IMR-90 (cell line): ENCODE measurements at regions not wholly inside any gene's neighbourhood (a gene's known extent, or its start where the extent isn't known, plus 50 kb on each side); places are given as distances from the start of the nearest gene placed in this dataset.

Source experiments
- ATAC-seq: fragments of 200-7000 bp; cut with Tn5 transposase; 2 replicates; pipeline ENCODE4 v1.9.1; 2020; ENCODE audit warnings: low read depth, mild to moderate bottlenecking, moderate library complexity
- BruUV-seq: library from RNA; stranded (reverse); fragments of 400-500 nt; replicated peaks from 2 replicates; lab custom pipeline; 2021; lab: Mats Ljungman, UMichigan
- CTCF ChIA-PET: fragments of 300-600 bp; formaldehyde crosslinking; extraction: SDS; loops from one replicate; lab custom pipeline; 2021; ENCODE audit warnings: antibody characterized with exemption; lab: Yijun Ruan, JAX
- POLR2A ChIA-PET: fragments of 300-600 bp; sonication (Branson Sonifier 250); formaldehyde crosslinking; loops from one replicate; lab custom pipeline; 2022; ENCODE audit warnings: antibody characterized with exemption; ENCODE audit not compliant: unreplicated experiment; lab: Charles Lee
- DNase-seq: peaks from one replicate; pipeline ENCODE4 v3.0.0; 2013
- H2AFZ ChIP-seq: replicated peaks from 2 replicates; pipeline ENCODE3; 2013; ENCODE audit warnings: low read length, mild to moderate bottlenecking; ENCODE audit not compliant: poor library complexity
- H2AK5ac ChIP-seq: 2 replicates; pipeline ENCODE4 v1.6.1; 2013; ENCODE audit warnings: low read depth, low read length, inconsistent platforms
- H2AK9ac ChIP-seq: replicated peaks from 2 replicates; pipeline ENCODE3; 2013; ENCODE audit warnings: mild to moderate bottlenecking, low read depth, low read length, moderate library complexity; ENCODE audit not compliant: poor library complexity
- H2BK120ac ChIP-seq: 2 replicates; pipeline ENCODE4 v1.6.1; 2013; ENCODE audit warnings: low read depth, low read length, inconsistent platforms
- H2BK15ac ChIP-seq: 3 replicates; pipeline ENCODE4 v1.6.1; 2013; ENCODE audit warnings: low read depth, low read length, inconsistent platforms
- H2BK20ac ChIP-seq: 2 replicates; pipeline ENCODE4 v1.6.1; 2013; ENCODE audit warnings: low read depth, mild to moderate bottlenecking, inconsistent platforms, low read length, moderate library complexity
- H2BK5ac ChIP-seq: 2 replicates; pipeline ENCODE4 v1.6.1; 2013; ENCODE audit warnings: mild to moderate bottlenecking, low read depth, low read length, inconsistent platforms; ENCODE audit not compliant: poor library complexity, severe bottlenecking
- H3K14ac ChIP-seq: replicated peaks from 2 replicates; pipeline ENCODE4 v1.6.1; 2013; ENCODE audit warnings: low read depth, low read length, inconsistent platforms
- H3K18ac ChIP-seq: 2 replicates; pipeline ENCODE4 v1.6.1; 2013; ENCODE audit warnings: low read depth, low read length, control low read depth
- H3K23ac ChIP-seq: 2 replicates; pipeline ENCODE4 v1.6.1; 2013; ENCODE audit warnings: low read depth, low read length, inconsistent platforms
- H3K27ac ChIP-seq: 2 replicates; pipeline ENCODE4 v1.5.1; 2013; ENCODE audit warnings: mild to moderate bottlenecking, control low read depth, low read length; ENCODE audit not compliant: insufficient read depth
- H3K27me3 ChIP-seq: 2 replicates; pipeline ENCODE4 v1.6.1; 2013; ENCODE audit warnings: low read length; ENCODE audit not compliant: control insufficient read depth, insufficient read depth
- H3K36me3 ChIP-seq: 2 replicates; pipeline ENCODE4 v1.6.1; 2013; ENCODE audit warnings: low read length, mixed read lengths; ENCODE audit not compliant: control insufficient read depth, insufficient read depth
- H3K4ac ChIP-seq: 2 replicates; pipeline ENCODE4 v1.6.1; 2013; ENCODE audit warnings: low read depth, low read length, inconsistent platforms
- H3K4me1 ChIP-seq: 2 replicates; pipeline ENCODE4 v1.6.1; 2013; ENCODE audit warnings: low read length, mixed read lengths; ENCODE audit not compliant: control insufficient read depth, insufficient read depth
- H3K4me2 ChIP-seq: 2 replicates; pipeline ENCODE4 v1.6.1; 2013; ENCODE audit warnings: low read depth, mild to moderate bottlenecking, control low read depth, low read length, moderate library complexity
- H3K4me3 ChIP-seq: 2 replicates; pipeline ENCODE4 v1.5.1; 2013; ENCODE audit warnings: low read depth, mild to moderate bottlenecking, control low read depth, low read length, moderate library complexity; ENCODE audit not compliant: insufficient read depth
- H3K56ac ChIP-seq: 2 replicates; pipeline ENCODE4 v1.6.1; 2013; ENCODE audit warnings: low read length, inconsistent platforms; ENCODE audit not compliant: insufficient read depth; ENCODE audit errors: extremely low read depth
- H3K79me1 ChIP-seq, 2 experiments: 2 replicates each; pipeline ENCODE4 v1.6.1; 2013; ENCODE audit warnings: low read length in 2 of 2, inconsistent platforms in 1 of 2, low read depth in 1 of 2
- H3K9ac ChIP-seq: 2 replicates; pipeline ENCODE4 v1.6.1; 2013; ENCODE audit warnings: low read depth, low read length, control low read depth
- H3K9me1 ChIP-seq: 2 replicates; pipeline ENCODE4 v1.6.1; 2013; ENCODE audit warnings: low read length, inconsistent platforms; ENCODE audit not compliant: insufficient read depth
- H3K9me3 ChIP-seq: 2 replicates; pipeline ENCODE4 v1.6.1; 2013; ENCODE audit warnings: low read length; ENCODE audit not compliant: control insufficient read depth, insufficient read depth
- H4K20me1 ChIP-seq: 2 replicates; pipeline ENCODE4 v1.6.1; 2013; ENCODE audit warnings: low read length, inconsistent platforms; ENCODE audit not compliant: insufficient read depth
- H4K5ac ChIP-seq: 2 replicates; pipeline ENCODE4 v1.6.1; 2013; ENCODE audit warnings: mild to moderate bottlenecking, low read depth, low read length, control low read depth
- H4K8ac ChIP-seq, 2 experiments: 2 replicates each; pipeline ENCODE4 v1.6.1; 2013; ENCODE audit warnings: low read depth in 2 of 2, low read length in 2 of 2, control low read depth in 1 of 2, inconsistent platforms in 1 of 2
- H4K91ac ChIP-seq: 2 replicates; pipeline ENCODE4 v1.6.1; 2013; ENCODE audit warnings: low read depth, low read length, inconsistent platforms; ENCODE audit not compliant: insufficient read depth
- CEBPB ChIP-seq: IDR thresholded peaks from 2 replicates; pipeline ENCODE4 v1.6.1; 2012; ENCODE audit warnings: low read depth, low read length, improper control_type of control experiment
- NFE2L2 ChIP-seq: fragments of 150-350 bp; IDR thresholded peaks from 2 replicates; pipeline ENCODE4 v1.6.1; 2016; ENCODE audit warnings: low read depth, mild to moderate bottlenecking, low read length
- POLR2A ChIP-seq: IDR thresholded peaks from 2 replicates; pipeline ENCODE4 v1.6.1; 2012; ENCODE audit warnings: mild to moderate bottlenecking, low read depth, low read length
- RCOR1 ChIP-seq: IDR thresholded peaks from 2 replicates; pipeline ENCODE4 v1.6.1; 2012; ENCODE audit warnings: mild to moderate bottlenecking, low read length, improper control_type of control experiment; ENCODE audit not compliant: insufficient replicate concordance
- dilution Hi-C: fragments of 300-500 bp; cut with HindIII; formaldehyde crosslinking; loops from one replicate; pipeline ENCODE4 v1.14.3; 2018; ENCODE audit warnings: low sequenced_read_pairs; ENCODE audit not compliant: unreplicated experiment
- in situ Hi-C: fragments of 300-500 bp; cut with MboI; formaldehyde crosslinking; loops from 3 replicates; pipeline ENCODE4 v1.14.3; 2019; ENCODE audit warnings: low sequenced_read_pairs, inconsistent platforms, mixed read lengths
- intact Hi-C: fragments of 100-400 bp; cut with micrococcal nuclease; formaldehyde crosslinking; loops from 2 replicates; pipeline ENCODE4 v1.10.0; 2022

- Histone ChIP-seq H4K5ac (no peak overlapping the region), H4K8ac (no peak overlapping the region), H4K20me1 (no peaks in the 10 kb centered on the region), H3K27ac (no peak overlapping the region), H2BK120ac (no peak overlapping the region), H3K4me2 (no peak overlapping the region), H3K4me1 (peaks cover 4% of the 10 kb centered on the region; the same call in 1 of the 2 replicates), H4K91ac (no peak overlapping the region), H3K14ac (no peak overlapping the region), H2BK5ac (no peak overlapping the region), H2AFZ (no peak overlapping the region), H2AK9ac (no peak overlapping the region), H3K4ac (no peak overlapping the region), H3K23ac (no peak overlapping the region; the same call in 1 of the 2 replicates), H3K4me3 (no peak overlapping the region), H3K9ac (no peak overlapping the region), H3K36me3 (no peaks in the 10 kb centered on the region), H2BK15ac (no peak overlapping the region), H3K79me1 (no peaks in the 10 kb centered on the region), H3K18ac (no peak overlapping the region), H2AK5ac (no peak overlapping the region), H3K9me3 (no peaks in the 10 kb centered on the region; the same call in 1 of the 2 replicates), H3K27me3 (no peaks in the 10 kb centered on the region), H3K56ac (no peak overlapping the region), H3K9me1 (no peaks in the 10 kb centered on the region), H2BK20ac (no peak overlapping the region)
- DNase-seq (no peak), ATAC-seq (no peak)
- TF ChIP-seq POLR2A (no peak), RCOR1 (no peak), NFE2L2 (no peak), CEBPB (no peak)
- in situ Hi-C loops (no loop called here), intact Hi-C loops (no loop called here), dilution Hi-C loops (no loop called here)
- ChIA-PET CTCF (interaction anchor here (0.5 kb wide), 1 partner anchor 65 kb away, joined by 4 read pairs; no protein-coding TSS in a partner anchor), POLR2A (no interaction called here)
- no TSS peak for BruUV-seq
These were observed 162.8 kb upstream of the ADAMTS5 start for GRCh38 chr21:27129694-27130093.
